Upper lobe of right lung (tissue), 1 donor: ENCODE measurements at regions not wholly inside any gene's neighbourhood (a gene's known extent, or its start where the extent isn't known, plus 50 kb on each side); places are given as distances from the start of the nearest gene placed in this dataset.

Experiments used
- ATAC-seq: fragments of 200-7000 bp; cut with Tn5 transposase; one replicate; pipeline ENCODE4 v1.9.1; 2020; ENCODE audit warnings: mild to moderate bottlenecking, moderate library complexity
- DNase-seq: peaks from one replicate; pipeline ENCODE4 v3.0.0-alpha.2; 2020
- H3K27ac ChIP-seq: fragments of 200-600 bp; one replicate; pipeline ENCODE4 v1.8.0; 2022
- H3K27me3 ChIP-seq: fragments of 200-600 bp; one replicate; pipeline ENCODE4 v1.8.0; 2022; ENCODE audit warnings: mild to moderate bottlenecking
- H3K36me3 ChIP-seq: fragments of 200-600 bp; one replicate; pipeline ENCODE4 v1.8.0; 2022
- H3K4me1 ChIP-seq: fragments of 200-600 bp; one replicate; pipeline ENCODE4 v1.8.0; 2022
- H3K4me3 ChIP-seq: fragments of 200-600 bp; one replicate; pipeline ENCODE4 v1.8.0; 2022; ENCODE audit warnings: mild to moderate bottlenecking
- H3K9me3 ChIP-seq: fragments of 200-600 bp; one replicate; pipeline ENCODE4 v1.8.0; 2022
- intact Hi-C: fragments of 100-400 bp; cut with DNase I; formaldehyde crosslinking; loops from one replicate; pipeline ENCODE4 v1.11.0; 2022
- TF ChIP-seq, protein P1 (sequence below): fragments of 200-600 bp; IDR thresholded peaks from one replicate; pipeline ENCODE4 v1.8.0; 2022; ENCODE audit warnings: antibody characterized with exemption
- donor health status: DM: no; HTN: yes; CAD: no; lungs with severe emphysema.

DNA sequence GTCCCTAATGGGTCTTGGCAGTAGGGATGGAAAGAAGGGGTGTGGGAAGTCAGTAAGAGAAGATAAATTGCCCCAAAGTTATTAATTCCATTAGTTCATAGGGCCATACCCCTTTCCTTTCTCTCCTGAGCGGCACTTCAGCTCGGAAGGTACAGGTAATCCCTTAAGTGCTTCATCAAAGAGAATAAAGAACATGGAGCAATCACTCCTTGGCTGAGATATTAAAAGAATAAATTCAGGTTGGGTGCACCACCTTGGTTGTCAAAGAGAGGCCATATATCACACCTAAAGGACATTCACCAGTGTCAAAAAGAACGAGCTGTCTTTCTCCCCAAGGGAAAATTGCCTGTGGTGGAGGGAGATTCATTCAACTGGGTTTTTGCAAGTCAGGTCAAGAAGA lies 87.5 kb downstream of the EDN3 start:
- intact Hi-C loops: no loop called here
- H3K27me3 ChIP-seq: no peaks in the 10 kb centered on the region
- TF ChIP-seq, protein P1, sequence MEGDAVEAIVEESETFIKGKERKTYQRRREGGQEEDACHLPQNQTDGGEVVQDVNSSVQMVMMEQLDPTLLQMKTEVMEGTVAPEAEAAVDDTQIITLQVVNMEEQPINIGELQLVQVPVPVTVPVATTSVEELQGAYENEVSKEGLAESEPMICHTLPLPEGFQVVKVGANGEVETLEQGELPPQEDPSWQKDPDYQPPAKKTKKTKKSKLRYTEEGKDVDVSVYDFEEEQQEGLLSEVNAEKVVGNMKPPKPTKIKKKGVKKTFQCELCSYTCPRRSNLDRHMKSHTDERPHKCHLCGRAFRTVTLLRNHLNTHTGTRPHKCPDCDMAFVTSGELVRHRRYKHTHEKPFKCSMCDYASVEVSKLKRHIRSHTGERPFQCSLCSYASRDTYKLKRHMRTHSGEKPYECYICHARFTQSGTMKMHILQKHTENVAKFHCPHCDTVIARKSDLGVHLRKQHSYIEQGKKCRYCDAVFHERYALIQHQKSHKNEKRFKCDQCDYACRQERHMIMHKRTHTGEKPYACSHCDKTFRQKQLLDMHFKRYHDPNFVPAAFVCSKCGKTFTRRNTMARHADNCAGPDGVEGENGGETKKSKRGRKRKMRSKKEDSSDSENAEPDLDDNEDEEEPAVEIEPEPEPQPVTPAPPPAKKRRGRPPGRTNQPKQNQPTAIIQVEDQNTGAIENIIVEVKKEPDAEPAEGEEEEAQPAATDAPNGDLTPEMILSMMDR: no peak
- no peak for DNase-seq
- no peaks in the 10 kb centered on the region for H3K9me3 ChIP-seq
- ATAC-seq: no peak
- H3K4me1 ChIP-seq: no peaks in the 10 kb centered on the region
- no peak overlapping the region for H3K4me3 ChIP-seq
- H3K36me3 ChIP-seq: no peaks in the 10 kb centered on the region
- H3K27ac ChIP-seq: no peak overlapping the region

DNA sequence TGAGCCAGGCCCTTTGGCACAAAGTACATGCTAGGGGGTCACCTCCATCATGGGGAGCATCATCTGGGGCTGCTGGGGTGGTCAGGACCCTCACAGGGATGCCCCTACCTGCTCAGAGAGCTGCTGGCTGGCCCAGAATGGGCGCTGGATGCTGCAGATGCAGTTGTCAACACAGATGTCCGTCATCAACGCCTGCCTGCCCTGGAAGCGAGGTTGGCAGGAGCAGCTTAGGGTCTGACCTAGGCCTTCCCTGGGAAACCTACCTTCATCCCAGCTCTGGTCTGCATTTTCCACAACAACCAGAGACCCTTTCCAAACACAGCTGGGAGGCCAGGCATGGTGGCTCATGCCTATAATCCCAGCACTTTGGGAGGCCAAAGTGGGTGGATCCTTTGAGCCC lies 88.0 kb downstream of the EDN3 start:
- TF ChIP-seq, protein P1: no peak
- intact Hi-C loops: no loop called here
- DNase-seq (no peak), ATAC-seq (no peak)
- H3K4me3 ChIP-seq: no peak overlapping the region
- no peaks in the 10 kb centered on the region for H3K4me1 ChIP-seq
- no peak overlapping the region for H3K27ac ChIP-seq
- no peaks in the 10 kb centered on the region for H3K9me3 ChIP-seq
- no peaks in the 10 kb centered on the region for H3K27me3 ChIP-seq
- no peaks in the 10 kb centered on the region for H3K36me3 ChIP-seq

DNA sequence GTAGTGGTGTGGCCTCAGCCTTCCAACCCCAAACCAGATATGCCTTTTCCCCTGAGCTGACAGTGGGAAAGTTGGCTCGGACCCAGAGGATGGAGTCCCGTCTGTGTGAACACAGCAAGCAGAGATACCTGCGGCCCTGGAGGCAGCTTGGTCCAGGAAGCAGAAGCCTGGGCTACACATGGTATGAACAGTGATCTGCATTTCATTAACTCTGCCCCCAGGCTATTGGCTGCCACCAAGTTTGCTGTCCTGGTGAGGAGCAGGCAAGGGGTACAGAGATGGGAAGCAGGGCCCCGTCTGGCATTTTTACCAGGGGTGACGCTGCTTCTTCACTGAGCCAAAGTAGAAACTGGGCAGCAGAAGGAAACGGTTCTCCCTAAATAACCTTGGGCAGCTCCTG lies 90.0 kb downstream of the EDN3 start:
- Histone ChIP-seq H3K36me3 (no peaks in the 10 kb centered on the region), H3K27ac (no peak overlapping the region), H3K4me1 (no peaks in the 10 kb centered on the region), H3K27me3 (no peaks in the 10 kb centered on the region), H3K9me3 (no peaks in the 10 kb centered on the region), H3K4me3 (no peak overlapping the region)
- no peak for DNase-seq
- TF ChIP-seq, protein P1: no peak
- ATAC-seq: no peak
- intact Hi-C loops: no loop called here

DNA sequence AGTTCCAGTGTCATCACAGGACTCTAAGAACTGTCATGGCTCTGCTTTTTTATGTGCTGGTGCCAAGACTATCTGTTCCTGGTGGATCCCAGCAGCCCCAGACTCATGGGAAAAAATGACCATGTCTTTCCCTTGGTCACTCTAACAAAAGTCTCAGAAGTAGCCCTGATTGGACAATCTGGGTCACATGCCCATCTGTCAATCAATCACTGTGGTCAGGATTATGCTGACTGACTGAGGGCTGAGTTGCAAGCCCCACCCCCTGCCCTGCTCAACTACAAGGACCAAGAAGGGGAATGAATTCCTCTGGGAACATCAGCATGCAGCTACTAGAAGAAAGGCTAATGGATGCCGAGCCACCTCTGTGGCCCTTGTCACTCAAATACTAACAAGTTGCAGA lies 91.6 kb downstream of the EDN3 start:
- Histone ChIP-seq H3K4me3 (no peak overlapping the region), H3K36me3 (no peaks in the 10 kb centered on the region), H3K27ac (no peak overlapping the region), H3K9me3 (no peaks in the 10 kb centered on the region), H3K4me1 (no peaks in the 10 kb centered on the region), H3K27me3 (no peaks in the 10 kb centered on the region)
- no peak for DNase-seq
- TF ChIP-seq, protein P1: no peak
- intact Hi-C loops: no loop called here
- ATAC-seq: no peak

DNA sequence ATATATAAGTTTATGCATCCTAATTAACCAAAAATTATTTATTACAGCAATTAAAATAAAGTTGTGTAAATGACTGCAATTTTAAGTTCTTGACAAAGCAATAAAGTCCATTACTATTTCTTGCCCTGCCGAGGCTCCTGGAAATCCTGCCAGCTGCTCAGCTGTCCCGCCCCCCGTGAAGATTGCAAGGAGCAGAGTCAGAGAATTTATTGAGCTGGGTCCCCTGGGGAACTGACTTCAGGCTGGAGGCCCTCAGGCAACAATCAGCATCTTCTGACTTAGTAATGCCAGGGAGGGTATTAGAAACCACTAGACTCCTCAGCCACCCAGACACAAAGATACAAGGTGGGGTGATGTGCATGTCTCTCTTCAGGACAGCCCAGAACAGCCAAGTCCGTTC lies 92.3 kb downstream of the EDN3 start:
- DNase-seq (no peak), ATAC-seq (no peak)
- no peaks in the 10 kb centered on the region for H3K4me1 ChIP-seq
- H3K9me3 ChIP-seq: no peaks in the 10 kb centered on the region
- TF ChIP-seq, protein P1: no peak
- no peak overlapping the region for H3K27ac ChIP-seq
- H3K36me3 ChIP-seq: no peaks in the 10 kb centered on the region
- intact Hi-C loops: no loop called here
- H3K27me3 ChIP-seq: no peaks in the 10 kb centered on the region
- H3K4me3 ChIP-seq: no peak overlapping the region

DNA sequence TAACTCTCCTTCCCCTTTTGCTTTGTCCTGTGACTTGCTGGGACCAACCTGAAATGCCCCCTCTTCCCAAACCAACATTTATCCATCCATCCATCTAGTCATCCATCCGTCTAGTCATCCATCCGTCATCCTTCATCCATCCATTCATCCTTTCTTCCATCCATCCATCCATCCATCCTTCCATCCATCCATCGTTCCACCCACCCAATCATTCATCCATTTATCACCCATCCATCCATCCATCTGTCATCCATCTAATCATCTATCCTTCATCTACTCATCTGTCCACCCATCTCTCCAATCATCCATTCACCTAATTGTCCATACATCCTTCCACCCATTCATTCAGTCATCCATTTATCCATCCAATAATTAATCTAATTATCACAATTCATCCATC lies 92.7 kb downstream of the EDN3 start:
- DNase-seq (no peak), ATAC-seq (no peak)
- Histone ChIP-seq H3K4me3 (no peak overlapping the region), H3K9me3 (no peaks in the 10 kb centered on the region), H3K4me1 (no peaks in the 10 kb centered on the region), H3K36me3 (no peaks in the 10 kb centered on the region), H3K27ac (no peak overlapping the region), H3K27me3 (no peaks in the 10 kb centered on the region)
- TF ChIP-seq, protein P1: no peak
- intact Hi-C loops: no loop called here
